Peyer's patch (tissue), 4 donors: ENCODE measurements at regions not wholly inside any gene's neighbourhood (a gene's known extent, or its start where the extent isn't known, plus 50 kb on each side); places are given as distances from the start of the nearest gene placed in this dataset.

Source experiments
- POLR2A ChIP-seq, 2 donors: fragments of 450-650 bp; IDR thresholded peaks; one replicate each; pipeline ENCODE4 v1.5.1; 2017; ENCODE audit warnings: antibody characterized with exemption in 2 of 2, mild to moderate bottlenecking in 2 of 2, moderate library complexity in 2 of 2
- TF ChIP-seq, protein P1 (sequence below), 6 experiments: fragments of 450-650 bp in 4 of 6; fragments of 200-600 bp in 2 of 6; sonication (generic) in 1 of 6; IDR thresholded peaks; one replicate each; pipeline ENCODE4 v1.5.1; 2017 to 2019; ENCODE audit warnings: antibody characterized with exemption in 6 of 6, mild to moderate bottlenecking in 3 of 6, moderate library complexity in 1 of 6

DNA sequence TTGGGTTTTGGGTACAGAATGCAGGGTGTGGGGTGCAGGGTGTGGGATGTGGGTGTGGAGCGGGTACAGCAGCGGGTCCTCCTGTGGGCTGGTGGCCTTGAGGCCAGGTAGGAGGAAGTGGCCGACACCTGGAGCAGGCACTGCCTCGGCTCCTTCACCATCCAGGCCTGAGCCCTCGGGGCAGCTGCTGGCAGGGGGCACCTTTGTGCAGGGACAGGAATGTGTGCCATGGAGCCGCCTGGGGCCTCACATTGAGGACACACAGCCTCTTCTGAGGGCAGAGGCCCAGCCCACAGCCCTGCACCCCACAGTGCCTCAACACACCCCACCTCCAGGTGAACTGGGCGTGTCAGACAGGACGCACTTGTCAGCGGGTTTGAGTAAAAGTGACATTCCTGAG is 984.0 kb downstream of the BRD1 start:
- TF ChIP-seq, protein P1, sequence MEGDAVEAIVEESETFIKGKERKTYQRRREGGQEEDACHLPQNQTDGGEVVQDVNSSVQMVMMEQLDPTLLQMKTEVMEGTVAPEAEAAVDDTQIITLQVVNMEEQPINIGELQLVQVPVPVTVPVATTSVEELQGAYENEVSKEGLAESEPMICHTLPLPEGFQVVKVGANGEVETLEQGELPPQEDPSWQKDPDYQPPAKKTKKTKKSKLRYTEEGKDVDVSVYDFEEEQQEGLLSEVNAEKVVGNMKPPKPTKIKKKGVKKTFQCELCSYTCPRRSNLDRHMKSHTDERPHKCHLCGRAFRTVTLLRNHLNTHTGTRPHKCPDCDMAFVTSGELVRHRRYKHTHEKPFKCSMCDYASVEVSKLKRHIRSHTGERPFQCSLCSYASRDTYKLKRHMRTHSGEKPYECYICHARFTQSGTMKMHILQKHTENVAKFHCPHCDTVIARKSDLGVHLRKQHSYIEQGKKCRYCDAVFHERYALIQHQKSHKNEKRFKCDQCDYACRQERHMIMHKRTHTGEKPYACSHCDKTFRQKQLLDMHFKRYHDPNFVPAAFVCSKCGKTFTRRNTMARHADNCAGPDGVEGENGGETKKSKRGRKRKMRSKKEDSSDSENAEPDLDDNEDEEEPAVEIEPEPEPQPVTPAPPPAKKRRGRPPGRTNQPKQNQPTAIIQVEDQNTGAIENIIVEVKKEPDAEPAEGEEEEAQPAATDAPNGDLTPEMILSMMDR (IDR thresholded peaks at IDR 0.05): no peak
- no peak for TF ChIP-seq POLR2A (IDR thresholded peaks at IDR 0.05)
